ENCODE measurements at regions not wholly inside any gene's neighbourhood (a gene's known extent, or its start where the extent isn't known, plus 50 kb on each side); places are given as distances from the start of the nearest gene placed in this dataset.

DNA sequence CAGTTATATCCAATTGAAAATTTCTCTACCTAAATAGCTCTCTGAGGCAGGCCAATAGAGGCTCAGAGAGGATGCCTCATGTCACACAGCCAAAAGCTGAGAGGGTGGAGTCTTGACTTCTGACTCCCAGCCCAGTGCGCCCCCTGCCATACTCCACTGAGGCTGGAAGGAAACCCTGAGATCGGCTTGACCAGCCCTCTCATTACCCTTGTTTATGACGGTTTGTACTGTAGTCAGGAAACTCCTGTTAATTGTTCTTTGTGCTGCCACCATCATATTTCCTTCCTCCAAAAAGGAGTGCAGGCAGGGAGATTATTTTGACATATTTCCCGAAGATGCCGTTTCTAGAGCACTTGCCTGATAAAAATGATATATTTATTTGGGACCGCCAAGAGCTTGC lies 107.9 kb downstream of the AIPL1 start:
- DNase-seq (ENCODE audit: low read depth, low spot score) (no peak), FAIRE-seq (no peak), ATAC-seq (no peak)
- 16% methylated on average over 6 of the region's 6 CpGs for WGBS (ENCODE audit: insufficient coverage, insufficient replicate concordance, low lambda C conversion rate, missing lambda C conversion rate)
- H3K4me3 ChIP-seq = no peak overlapping the region
- ChIA-PET RAD21 (ENCODE audit: unreplicated experiment) (no interaction called here), POLR2A (no interaction called here), CTCF (no interaction called here), SMC1A (ENCODE audit: uncharacterized antibody, unreplicated experiment) (no interaction called here)
- no peaks in the 10 kb centered on the region for H4K20me1 ChIP-seq (ENCODE audit: control insufficient read depth, insufficient read depth)
- H3K36me3 ChIP-seq (ENCODE audit: control insufficient read depth in 2 of 2, insufficient read depth in 2 of 2, low read length in 1 of 2) = no peaks in the 10 kb centered on the region
- intact Hi-C loops (cut with micrococcal nuclease; ENCODE audit: unreplicated experiment) = no loop called here
- no TSS peak for BruUV-seq (replicated peaks)
- H3K27me3 ChIP-seq (replicated peaks in 1 of 2; ENCODE audit: control insufficient read depth in 2 of 2, insufficient read depth in 2 of 2, low read length in 1 of 2) = no peaks in the 10 kb centered on the region; a peak in 1 of 4 replicates
- TF ChIP-seq BCL3 (IDR thresholded peaks at IDR 0.05; ENCODE audit: borderline replicate concordance, insufficient read depth, low read depth, low read length, poor library complexity, severe bottlenecking) (no peak), ZNF687 (IDR thresholded peaks at IDR 0.05) (no peak), ZBTB33 (IDR thresholded peaks at IDR 0.05) (no peak), JUND (IDR thresholded peaks at IDR 0.05; ENCODE audit: low read depth, low read length) (no peak), CHD1 (IDR thresholded peaks at IDR 0.05; ENCODE audit: low read depth, low read length) (no peak), HDAC2 (IDR thresholded peaks at IDR 0.05) (no peak), ZNF207 (IDR thresholded peaks at IDR 0.05; ENCODE audit: borderline replicate concordance) (no peak), HDGF (IDR thresholded peaks at IDR 0.05) (no peak), NR2C1 (IDR thresholded peaks at IDR 0.05) (no peak)
- TF ChIP-seq, protein P1, sequence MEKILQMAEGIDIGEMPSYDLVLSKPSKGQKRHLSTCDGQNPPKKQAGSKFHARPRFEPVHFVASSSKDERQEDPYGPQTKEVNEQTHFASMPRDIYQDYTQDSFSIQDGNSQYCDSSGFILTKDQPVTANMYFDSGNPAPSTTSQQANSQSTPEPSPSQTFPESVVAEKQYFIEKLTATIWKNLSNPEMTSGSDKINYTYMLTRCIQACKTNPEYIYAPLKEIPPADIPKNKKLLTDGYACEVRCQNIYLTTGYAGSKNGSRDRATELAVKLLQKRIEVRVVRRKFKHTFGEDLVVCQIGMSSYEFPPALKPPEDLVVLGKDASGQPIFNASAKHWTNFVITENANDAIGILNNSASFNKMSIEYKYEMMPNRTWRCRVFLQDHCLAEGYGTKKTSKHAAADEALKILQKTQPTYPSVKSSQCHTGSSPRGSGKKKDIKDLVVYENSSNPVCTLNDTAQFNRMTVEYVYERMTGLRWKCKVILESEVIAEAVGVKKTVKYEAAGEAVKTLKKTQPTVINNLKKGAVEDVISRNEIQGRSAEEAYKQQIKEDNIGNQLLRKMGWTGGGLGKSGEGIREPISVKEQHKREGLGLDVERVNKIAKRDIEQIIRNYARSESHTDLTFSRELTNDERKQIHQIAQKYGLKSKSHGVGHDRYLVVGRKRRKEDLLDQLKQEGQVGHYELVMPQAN (conservative IDR thresholded peaks at IDR 0.05) = no peak
- no peak overlapping the region for H3K4me2 ChIP-seq (ENCODE audit: control insufficient read depth, insufficient read depth)
- no peak overlapping the region for H2AFZ ChIP-seq (ENCODE audit: control insufficient read depth, low read depth, low read length)
- no peaks in the 10 kb centered on the region for H3K79me2 ChIP-seq (ENCODE audit: control insufficient read depth, insufficient read depth, low read length)
- H3K27ac ChIP-seq (ENCODE audit: control insufficient read depth, insufficient read depth) = no peak overlapping the region
- in situ Hi-C loops (cut with MboI) = no loop called here
- H3K4me1 ChIP-seq (ENCODE audit: control insufficient read depth, insufficient read depth, low read length) = no peaks in the 10 kb centered on the region
- H3K9me3 ChIP-seq (replicated peaks; ENCODE audit: control insufficient read depth, insufficient read depth, low read length) = no peaks in the 10 kb centered on the region
- H3K9ac ChIP-seq (ENCODE audit: control insufficient read depth, insufficient read depth, low read length) = no peak overlapping the region
